ENCODE measurements at regions not wholly inside any gene's neighbourhood (a gene's known extent, or its start where the extent isn't known, plus 50 kb on each side); places are given as distances from the start of the nearest gene placed in this dataset.

DNA sequence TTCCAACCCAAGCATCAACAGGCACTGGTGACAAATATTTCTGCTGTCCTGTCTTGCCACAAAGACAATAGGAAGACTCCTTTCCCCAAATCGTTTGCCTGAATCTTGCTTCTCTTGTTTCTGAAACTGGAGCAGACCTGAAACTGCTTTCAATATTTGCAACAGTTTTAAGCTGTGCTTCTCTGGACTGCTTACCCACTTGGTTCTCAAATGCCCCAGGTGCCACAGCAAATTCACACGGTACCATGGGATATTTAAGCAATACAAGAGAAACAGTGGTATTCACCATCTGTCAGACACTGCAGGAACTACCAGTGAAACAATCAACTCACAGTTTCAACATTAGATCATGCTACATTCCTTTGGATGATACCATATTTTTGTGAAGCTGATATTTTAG lies 309.4 kb downstream of the PARP8 start:
- no peak for TF ChIP-seq DPF2 (IDR thresholded peaks at IDR 0.05)
- TF ChIP-seq ZZZ3 (IDR thresholded peaks at IDR 0.05; ENCODE audit: control insufficient read depth, insufficient read length, low read depth) = no peak
- no peak for TF ChIP-seq ZNF384 (IDR thresholded peaks at IDR 0.05; ENCODE audit: borderline replicate concordance, low read depth, low read length)
- TF ChIP-seq IKZF1 (conservative IDR thresholded peaks at IDR 0.05) = no peak
- TF ChIP-seq, protein P1, sequence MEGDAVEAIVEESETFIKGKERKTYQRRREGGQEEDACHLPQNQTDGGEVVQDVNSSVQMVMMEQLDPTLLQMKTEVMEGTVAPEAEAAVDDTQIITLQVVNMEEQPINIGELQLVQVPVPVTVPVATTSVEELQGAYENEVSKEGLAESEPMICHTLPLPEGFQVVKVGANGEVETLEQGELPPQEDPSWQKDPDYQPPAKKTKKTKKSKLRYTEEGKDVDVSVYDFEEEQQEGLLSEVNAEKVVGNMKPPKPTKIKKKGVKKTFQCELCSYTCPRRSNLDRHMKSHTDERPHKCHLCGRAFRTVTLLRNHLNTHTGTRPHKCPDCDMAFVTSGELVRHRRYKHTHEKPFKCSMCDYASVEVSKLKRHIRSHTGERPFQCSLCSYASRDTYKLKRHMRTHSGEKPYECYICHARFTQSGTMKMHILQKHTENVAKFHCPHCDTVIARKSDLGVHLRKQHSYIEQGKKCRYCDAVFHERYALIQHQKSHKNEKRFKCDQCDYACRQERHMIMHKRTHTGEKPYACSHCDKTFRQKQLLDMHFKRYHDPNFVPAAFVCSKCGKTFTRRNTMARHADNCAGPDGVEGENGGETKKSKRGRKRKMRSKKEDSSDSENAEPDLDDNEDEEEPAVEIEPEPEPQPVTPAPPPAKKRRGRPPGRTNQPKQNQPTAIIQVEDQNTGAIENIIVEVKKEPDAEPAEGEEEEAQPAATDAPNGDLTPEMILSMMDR (IDR thresholded peaks at IDR 0.05 in 2 of 3, conservative IDR thresholded peaks at IDR 0.05 in 1 of 3; ENCODE audit: control insufficient read depth in 2 of 3, extremely low read depth in 1 of 3, insufficient read depth in 1 of 3, low read depth in 3 of 3, low read length in 3 of 3) = no peak
- no peak for TF ChIP-seq JUND (IDR thresholded peaks at IDR 0.05; ENCODE audit: low read depth, low read length)
- no peak for TF ChIP-seq RFX5 (IDR thresholded peaks at IDR 0.05; ENCODE audit: low read depth, low read length)
- TF ChIP-seq IRF4 (IDR thresholded peaks at IDR 0.05; ENCODE audit: low read depth, low read length) = no peak
- TF ChIP-seq RBBP5 (conservative IDR thresholded peaks at IDR 0.05) = no peak
- no peak for TF ChIP-seq NFXL1 (IDR thresholded peaks at IDR 0.05; ENCODE audit: borderline replicate concordance)
- no peak for TF ChIP-seq BACH1 (IDR thresholded peaks at IDR 0.05; ENCODE audit: borderline replicate concordance)
- TF ChIP-seq ELK1 (IDR thresholded peaks at IDR 0.05; ENCODE audit: low read depth, low read length) = no peak
- CTCF ChIA-PET = no interaction called here
- H3K27ac ChIP-seq (ENCODE audit: control insufficient read depth, insufficient read depth) = no peak overlapping the region
- no peaks in the 10 kb centered on the region for H3K9me3 ChIP-seq (replicated peaks; ENCODE audit: control insufficient read depth, insufficient read depth, low read length)
- RAD21 ChIA-PET (ENCODE audit: unreplicated experiment) = no interaction called here
- ATAC-seq (no peak), FAIRE-seq (no peak), DNase-seq (ENCODE audit: low read depth, low spot score) (no peak)
- POLR2A ChIA-PET = no interaction called here
- H3K9ac ChIP-seq (ENCODE audit: control insufficient read depth, insufficient read depth, low read length) = no peak overlapping the region
- H3K79me2 ChIP-seq (ENCODE audit: control insufficient read depth, insufficient read depth, low read length) = no peaks in the 10 kb centered on the region
- no peak overlapping the region for H2AFZ ChIP-seq (ENCODE audit: control insufficient read depth, low read depth, low read length)
- no peaks in the 10 kb centered on the region for H4K20me1 ChIP-seq (ENCODE audit: control insufficient read depth, insufficient read depth)
- no peaks in the 10 kb centered on the region for H3K27me3 ChIP-seq (replicated peaks in 1 of 2; ENCODE audit: control insufficient read depth in 2 of 2, insufficient read depth in 2 of 2, low read length in 1 of 2)
- in situ Hi-C loops (cut with MboI) (no loop called here), intact Hi-C loops (cut with micrococcal nuclease; ENCODE audit: unreplicated experiment) (no loop called here)
- 21% methylated on average over 2 of the region's 2 CpGs for WGBS (ENCODE audit: insufficient coverage, insufficient replicate concordance, low lambda C conversion rate, missing lambda C conversion rate)
- no peaks in the 10 kb centered on the region for H3K36me3 ChIP-seq (ENCODE audit: control insufficient read depth in 2 of 2, insufficient read depth in 2 of 2, low read length in 1 of 2)
- H3K4me2 ChIP-seq (ENCODE audit: control insufficient read depth, insufficient read depth) = no peak overlapping the region
- SMC1A ChIA-PET (ENCODE audit: uncharacterized antibody, unreplicated experiment) = no interaction called here
- no peak overlapping the region for H3K4me3 ChIP-seq
- BruUV-seq (replicated peaks) = no TSS peak
- no peaks in the 10 kb centered on the region for H3K4me1 ChIP-seq (ENCODE audit: control insufficient read depth, insufficient read depth, low read length)

Data from GM12878 (cell line).